ENCODE measurements at regions not wholly inside any gene's neighbourhood (a gene's known extent, or its start where the extent isn't known, plus 50 kb on each side); places are given as distances from the start of the nearest gene placed in this dataset.

GRCh38 chr2:147045113-147045512 is 799.7 kb upstream of the ACVR2A start:
- Mint-ChIP-seq H3K9me3 (no peaks in the 10 kb centered on the region), H3K27me3 (peaks cover 5% of the 10 kb centered on the region), H3K4me1 (ENCODE audit: low read depth) (no peaks in the 10 kb centered on the region), H3K4me3 (no peak overlapping the region), H3K36me3 (ENCODE audit: low read depth) (no peaks in the 10 kb centered on the region), H3K27ac (no peak overlapping the region)
- Histone ChIP-seq H3K4me1 (ENCODE audit: insufficient read depth, low read length) (no peaks in the 10 kb centered on the region), H3K27me3 (ENCODE audit: control insufficient read depth in 1 of 2, insufficient read depth in 2 of 2, low read length in 2 of 2) (no peaks in the 10 kb centered on the region), H3K9me3 (ENCODE audit: control insufficient read depth in 1 of 2, insufficient read depth in 1 of 2, low read length in 2 of 2) (no peaks in the 10 kb centered on the region), H3K27ac (ENCODE audit: low read depth in 1 of 2, low read length in 2 of 2) (no peak overlapping the region), H3K4me3 (ENCODE audit: low read length) (no peak overlapping the region), H3K36me3 (ENCODE audit: insufficient read depth, low read length) (no peaks in the 10 kb centered on the region)
- DNase-seq (peak in 13 of 14 experiments; percentile 3 to 56 (median 20)), ATAC-seq (ENCODE audit: poor library complexity) (no peak)
- CTCF ChIA-PET: interaction anchor here (1.0 to 1.8 kb wide), 4 partner anchors 287 to 868 kb away, joined by 3 to 10 read pairs (median 4); no protein-coding TSS in a partner anchor
- peak; percentile 51 for TF ChIP-seq CTCF (IDR thresholded peaks at IDR 0.05)
- intact Hi-C loops (cut with DNase I, micrococcal nuclease): loop anchor here (1.0 to 2.0 kb wide), 2 partner anchors 866 kb away; no protein-coding TSS in a partner anchor
- POLR2A ChIA-PET: interaction anchor here (1.3 kb wide), 1 partner anchor 866 kb away, joined by 5 read pairs; no protein-coding TSS in a partner anchor

DNA sequence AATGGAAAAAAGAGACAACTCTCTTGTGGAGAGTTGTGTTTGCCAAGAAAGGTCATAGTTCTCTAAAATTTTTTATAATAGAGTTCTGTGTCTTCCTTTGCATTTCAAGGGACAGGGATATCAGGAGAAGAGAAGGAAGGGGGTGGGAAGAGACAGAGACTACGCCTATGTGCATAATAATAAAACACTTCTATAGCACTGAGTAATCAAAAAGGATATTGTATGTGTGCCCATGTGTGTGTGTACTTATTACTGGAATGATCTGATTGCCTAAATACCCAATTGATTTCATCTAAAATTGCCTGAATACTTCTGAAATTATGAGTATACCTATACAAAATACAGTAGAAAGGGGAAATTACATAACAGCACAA is 803.7 kb upstream of the ACVR2A start:
- no peak for TF ChIP-seq CTCF (IDR thresholded peaks at IDR 0.05)
- no peaks in the 10 kb centered on the region for H3K9me3 ChIP-seq (ENCODE audit: control insufficient read depth in 1 of 2, insufficient read depth in 1 of 2, low read length in 2 of 2)
- no peak for DNase-seq
- ChIA-PET POLR2A (no interaction called here), CTCF (no interaction called here)
- Mint-ChIP-seq H3K27me3 (peaks cover 13% of the 10 kb centered on the region), H3K4me1 (ENCODE audit: low read depth) (no peaks in the 10 kb centered on the region), H3K27ac (no peak overlapping the region), H3K36me3 (ENCODE audit: low read depth) (no peaks in the 10 kb centered on the region), H3K4me3 (no peak overlapping the region), H3K9me3 (no peaks in the 10 kb centered on the region)
- H3K36me3 ChIP-seq (ENCODE audit: insufficient read depth, low read length): no peaks in the 10 kb centered on the region
- intact Hi-C loops (cut with DNase I, micrococcal nuclease): no loop called here
- no peak overlapping the region for H3K4me3 ChIP-seq (ENCODE audit: low read length)
- H3K27ac ChIP-seq (ENCODE audit: low read depth in 1 of 2, low read length in 2 of 2): no peak overlapping the region
- H3K4me1 ChIP-seq (ENCODE audit: insufficient read depth, low read length): no peaks in the 10 kb centered on the region
- no peaks in the 10 kb centered on the region for H3K27me3 ChIP-seq (ENCODE audit: control insufficient read depth in 1 of 2, insufficient read depth in 2 of 2, low read length in 2 of 2)
- ATAC-seq (ENCODE audit: poor library complexity): no peak

DNA sequence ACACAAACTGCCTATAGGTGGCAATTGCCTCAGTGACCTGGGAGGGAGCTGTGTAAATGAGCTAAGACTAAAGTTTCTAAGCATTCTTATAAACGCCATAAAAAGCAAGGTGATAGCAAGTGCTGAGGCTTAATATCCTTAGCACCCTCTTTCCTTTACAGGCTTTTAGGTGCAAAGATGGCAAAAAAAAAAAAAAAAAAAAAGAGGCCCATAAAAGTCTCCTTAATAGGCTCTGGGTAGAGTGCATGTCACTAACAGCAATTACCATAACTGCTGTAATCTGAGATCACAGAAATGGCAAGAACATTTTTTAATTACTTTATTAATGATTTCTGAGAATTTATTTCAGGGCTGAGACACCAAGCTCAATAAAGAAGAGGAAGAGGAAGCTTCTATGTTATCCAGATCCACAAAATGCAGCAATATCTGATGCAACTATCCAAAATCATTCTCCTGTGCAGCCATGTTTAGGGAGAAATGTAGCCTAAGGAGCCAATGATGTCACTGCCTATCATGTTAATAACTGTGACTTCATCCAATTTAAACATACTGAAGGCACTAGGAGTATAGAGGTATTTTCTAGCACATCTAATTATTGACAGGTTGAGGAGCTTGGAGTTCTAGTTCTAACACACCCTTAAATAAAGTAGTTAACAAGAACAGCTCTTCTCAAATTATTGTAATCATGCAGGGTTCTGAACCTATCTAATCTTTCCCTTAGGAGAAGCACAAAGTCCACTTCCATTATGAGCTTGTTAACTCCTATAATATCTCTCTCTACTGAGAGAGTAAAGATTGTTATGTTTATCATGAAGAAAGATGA is 804.3 kb upstream of the ACVR2A start:
- no peaks in the 10 kb centered on the region for H3K27me3 ChIP-seq (ENCODE audit: control insufficient read depth in 1 of 2, insufficient read depth in 2 of 2, low read length in 2 of 2)
- ChIA-PET CTCF (no interaction called here), POLR2A (no interaction called here)
- no peak overlapping the region for H3K4me3 Mint-ChIP-seq
- H3K27ac Mint-ChIP-seq: no peak overlapping the region
- no peaks in the 10 kb centered on the region for H3K36me3 Mint-ChIP-seq (ENCODE audit: low read depth)
- no peak for TF ChIP-seq CTCF (IDR thresholded peaks at IDR 0.05)
- H3K9me3 Mint-ChIP-seq: no peaks in the 10 kb centered on the region
- H3K9me3 ChIP-seq (ENCODE audit: control insufficient read depth in 1 of 2, insufficient read depth in 1 of 2, low read length in 2 of 2): no peaks in the 10 kb centered on the region
- H3K4me1 ChIP-seq (ENCODE audit: insufficient read depth, low read length): no peaks in the 10 kb centered on the region
- no peaks in the 10 kb centered on the region for H3K36me3 ChIP-seq (ENCODE audit: insufficient read depth, low read length)
- intact Hi-C loops (cut with DNase I, micrococcal nuclease): no loop called here
- no peak for ATAC-seq (ENCODE audit: poor library complexity)
- H3K4me1 Mint-ChIP-seq (ENCODE audit: low read depth): no peaks in the 10 kb centered on the region
- H3K4me3 ChIP-seq (ENCODE audit: low read length): no peak overlapping the region
- H3K27me3 Mint-ChIP-seq: peaks cover 17% of the 10 kb centered on the region
- no peak for DNase-seq
- no peak overlapping the region for H3K27ac ChIP-seq (ENCODE audit: low read depth in 1 of 2, low read length in 2 of 2)
